OCI-LY1 (cell line): ENCODE measurements at regions not wholly inside any gene's neighbourhood (a gene's known extent, or its start where the extent isn't known, plus 50 kb on each side); places are given as distances from the start of the nearest gene placed in this dataset.

Source experiments
- CTCF ChIP-seq: fragments of 200-600 bp; sonication (generic), shearing (Covaris generic); IDR thresholded peaks from 2 replicates; pipeline ENCODE4 v1.5.1; 2017; ENCODE audit warnings: mild to moderate bottlenecking, antibody characterized with exemption, low read length, moderate library complexity, mixed read lengths
- EZH2 ChIP-seq: fragments of 200-600 bp; sonication (generic), shearing (Covaris generic); IDR thresholded peaks from 2 replicates; pipeline ENCODE4 v1.8.0; 2017; ENCODE audit warnings: borderline replicate concordance, mixed run types, mild to moderate bottlenecking, antibody characterized with exemption, low read length, moderate library complexity, mixed read lengths

GRCh38 chr3:118151164-118151563, 883.5 kb downstream of the IGSF11 start:
- no peak for TF ChIP-seq CTCF
- TF ChIP-seq EZH2, result no peak
